GM18907 (cell line): ENCODE measurements at regions not wholly inside any gene's neighbourhood (a gene's known extent, or its start where the extent isn't known, plus 50 kb on each side); places are given as distances from the start of the nearest gene placed in this dataset.

Source experiments
- ATAC-seq: cut with Tn5 transposase; IDR thresholded peaks from one replicate; pipeline ENCODE4 v1.9.1; 2021; ENCODE audit warnings: mild to moderate bottlenecking, moderate library complexity; ENCODE audit not compliant: unreplicated experiment

DNA sequence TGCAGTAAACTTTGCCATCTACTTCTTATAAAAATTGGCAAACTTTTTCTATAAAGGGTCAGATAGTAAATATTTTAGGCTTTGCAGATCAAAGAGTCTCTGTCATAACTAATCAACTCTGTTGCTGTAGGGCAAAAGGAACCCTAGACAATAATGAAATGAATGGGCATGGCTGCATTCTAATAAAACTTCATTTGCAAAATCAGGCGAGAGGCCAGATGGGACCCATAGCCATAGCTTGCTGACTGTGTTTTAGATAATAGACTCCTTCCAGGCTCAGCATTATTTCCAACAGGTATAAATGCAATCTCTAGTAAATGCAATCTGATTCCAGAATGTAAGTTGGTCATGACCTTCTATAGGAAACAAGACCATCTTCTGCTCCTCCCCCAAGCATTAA, 490.7 kb downstream of the TOX3 start:
- no peak for ATAC-seq

GRCh38 chr16:52055381-52055780, 491.6 kb downstream of the TOX3 start:
- ATAC-seq: no peak

GRCh38 chr16:52054326-52054725, 492.6 kb downstream of the TOX3 start:
- no peak for ATAC-seq

GRCh38 chr16:52052818-52053217, 494.1 kb downstream of the TOX3 start:
- no peak for ATAC-seq

DNA sequence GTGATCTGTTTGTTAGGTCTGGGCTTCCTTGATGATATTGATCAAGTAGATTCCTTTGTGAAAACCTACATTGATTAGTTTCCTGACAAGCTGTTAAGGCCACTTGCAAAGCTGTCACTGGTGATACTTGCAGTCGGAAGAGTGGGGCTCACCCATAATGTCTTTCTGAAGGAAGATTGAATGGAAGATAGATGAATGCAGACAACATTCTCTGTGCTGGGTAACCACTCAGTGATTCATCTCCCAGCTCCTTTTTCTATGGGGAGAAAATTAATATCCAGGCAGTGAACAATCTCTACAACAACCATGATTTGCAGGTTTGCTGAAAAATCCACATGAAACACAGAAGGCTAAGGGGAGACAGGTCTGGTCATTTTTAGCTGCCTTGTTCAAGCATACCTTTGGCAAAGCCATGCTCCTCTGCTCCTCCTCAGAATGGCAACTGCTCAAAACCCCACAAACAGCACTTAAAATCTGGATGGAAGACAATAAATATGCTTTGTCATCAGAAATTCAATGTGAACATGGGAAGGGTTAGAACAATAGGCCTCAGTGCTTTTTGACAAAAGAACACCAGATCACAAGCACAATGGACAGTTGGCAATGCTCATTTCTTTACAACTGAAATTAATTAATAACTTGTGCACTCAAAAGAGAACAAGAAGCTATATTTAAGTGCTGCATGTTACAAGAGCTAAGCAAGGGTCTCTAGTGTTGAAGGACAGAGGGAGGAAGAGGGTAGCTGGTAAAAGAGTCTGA, 495.4 kb downstream of the TOX3 start:
- no peak for ATAC-seq

- ATAC-seq: no peak
Measured at GRCh38 chr16:52050418-52050817, 496.5 kb downstream of the TOX3 start.

DNA sequence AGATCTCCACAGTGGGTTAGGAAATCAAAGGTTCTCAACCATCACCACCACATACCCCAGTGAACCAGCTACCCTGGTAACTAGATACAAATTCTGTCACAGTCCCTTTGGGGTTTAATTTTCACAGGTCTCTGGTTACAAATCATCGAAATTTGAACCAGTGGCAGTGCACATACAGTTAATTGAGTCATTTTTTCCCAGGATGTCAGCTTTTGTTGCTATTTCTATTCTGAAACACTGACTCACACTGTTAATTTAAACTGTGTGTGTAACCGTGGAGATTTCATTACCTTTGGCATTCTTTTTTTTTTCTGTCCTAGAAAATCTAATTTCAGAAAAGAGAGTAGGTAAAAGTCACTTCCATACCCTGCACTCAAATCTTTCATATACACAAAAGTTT, 511.5 kb downstream of the TOX3 start:
- ATAC-seq: no peak

GRCh38 chr16:52034830-52035229, 512.1 kb downstream of the TOX3 start:
- no peak for ATAC-seq

- ATAC-seq: no peak
Measured at GRCh38 chr16:52033992-52034391, 513.0 kb downstream of the TOX3 start.

GRCh38 chr16:52022980-52023379, 524.0 kb downstream of the TOX3 start:
- no peak for ATAC-seq

DNA sequence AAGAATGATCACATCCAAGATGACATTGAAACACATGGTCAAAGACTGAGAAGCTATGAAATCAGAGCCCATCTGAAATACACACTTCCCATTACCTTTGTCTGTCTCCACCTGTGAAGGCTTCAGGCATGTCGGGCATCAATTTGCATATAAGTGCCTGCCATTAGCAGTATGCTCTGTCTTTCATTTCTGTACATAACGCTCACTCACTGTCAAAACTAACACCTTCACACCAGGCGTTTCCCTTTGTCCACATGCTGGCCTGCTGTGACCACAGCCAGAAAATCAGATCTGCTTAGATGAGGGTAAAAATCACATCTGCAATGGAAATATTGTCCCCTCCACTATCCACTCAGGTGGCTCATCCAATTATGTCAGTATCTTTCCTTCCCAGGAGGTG, 524.8 kb downstream of the TOX3 start:
- ATAC-seq: no peak

DNA sequence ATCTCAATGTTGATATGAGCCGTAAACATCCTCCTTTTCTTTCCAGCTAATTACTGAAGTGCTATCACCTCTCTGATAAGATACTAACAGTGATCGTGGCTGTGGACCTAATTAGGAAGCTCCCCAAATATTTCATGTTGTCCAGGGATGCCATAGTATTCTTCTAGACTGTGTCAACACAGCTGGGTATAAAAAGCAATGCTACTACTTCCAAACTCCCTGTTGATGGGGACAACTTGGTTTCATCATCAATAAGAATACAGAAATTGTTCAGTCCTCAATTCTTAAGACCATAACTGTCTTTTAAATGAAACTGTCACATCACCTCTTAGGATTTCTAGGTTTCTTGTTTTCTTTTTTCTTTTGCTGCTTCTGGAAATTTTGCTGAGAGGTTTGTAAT, 530.6 kb downstream of the TOX3 start:
- no peak for ATAC-seq

GRCh38 chr16:52005551-52005950, 541.4 kb downstream of the TOX3 start:
- ATAC-seq: no peak

GRCh38 chr16:52004343-52004742, 542.6 kb downstream of the TOX3 start:
- no peak for ATAC-seq

DNA sequence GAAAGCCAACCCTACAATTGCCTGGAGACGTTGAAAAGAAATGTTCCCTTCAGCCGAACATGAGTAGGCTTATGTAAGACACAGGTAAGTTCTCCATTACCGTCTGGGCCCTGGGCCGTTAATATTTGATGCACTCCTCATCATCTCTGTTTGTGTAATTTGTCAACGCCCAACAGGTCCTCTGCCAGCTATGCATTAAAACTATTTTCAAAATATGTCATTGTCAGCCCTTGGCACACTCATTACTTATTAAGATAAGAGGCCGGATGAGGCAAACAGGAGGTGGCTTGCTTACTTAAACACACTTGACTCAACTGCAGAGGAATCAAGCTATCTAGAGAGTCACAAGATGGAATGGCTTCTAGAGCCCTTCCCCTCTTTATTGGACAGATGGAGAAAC, 544.9 kb downstream of the TOX3 start:
- no peak for ATAC-seq

- no peak for ATAC-seq
Measured at GRCh38 chr16:51996516-51996915, 550.4 kb downstream of the TOX3 start.

- ATAC-seq: no peak
Measured at GRCh38 chr16:51994597-51994996, 552.3 kb downstream of the TOX3 start.

GRCh38 chr16:51989637-51990230, 557.2 kb downstream of the TOX3 start:
- ATAC-seq: no peak

DNA sequence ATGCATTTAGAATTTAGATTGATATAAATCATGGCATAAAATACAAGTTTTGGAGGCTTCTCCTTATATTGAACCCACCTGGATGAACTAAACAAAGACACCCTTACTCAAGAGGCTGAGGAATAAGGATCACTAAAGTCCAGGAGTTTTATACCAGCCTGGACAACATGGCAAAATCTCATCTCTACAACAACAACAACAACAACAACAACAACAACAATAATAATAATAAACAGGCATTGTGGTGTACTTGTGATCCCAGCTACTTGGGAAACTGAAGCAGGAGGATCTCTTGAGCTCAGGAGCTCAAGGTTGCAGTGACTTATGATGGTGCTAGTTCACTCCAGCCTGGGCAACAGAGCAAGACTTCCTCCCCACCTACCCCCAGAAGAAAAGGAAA, 558.0 kb downstream of the TOX3 start:
- no peak for ATAC-seq

DNA sequence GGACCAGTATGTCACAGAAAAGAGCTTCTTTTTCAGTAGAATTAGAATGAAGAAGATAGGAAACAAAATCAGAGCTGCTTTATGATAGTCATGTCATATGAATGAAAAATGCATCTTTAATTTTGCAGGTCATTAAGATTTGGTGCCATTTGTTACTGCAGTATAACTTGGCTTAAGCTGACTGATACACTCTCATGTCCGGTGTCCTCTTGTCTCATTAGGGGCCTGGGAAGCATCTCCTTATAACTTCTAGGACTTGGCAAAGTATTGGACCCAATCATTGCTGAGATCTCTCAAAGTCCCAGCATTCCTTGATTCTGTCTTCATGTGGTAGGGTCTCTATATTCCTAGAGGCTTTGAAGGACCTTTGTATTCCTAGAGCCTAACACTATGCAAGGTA, 559.4 kb downstream of the TOX3 start:
- no peak for ATAC-seq

- no peak for ATAC-seq
Measured at GRCh38 chr16:51986717-51987116, 560.2 kb downstream of the TOX3 start.

- ATAC-seq: no peak
Measured at GRCh38 chr16:51986301-51986700, 560.6 kb downstream of the TOX3 start.

DNA sequence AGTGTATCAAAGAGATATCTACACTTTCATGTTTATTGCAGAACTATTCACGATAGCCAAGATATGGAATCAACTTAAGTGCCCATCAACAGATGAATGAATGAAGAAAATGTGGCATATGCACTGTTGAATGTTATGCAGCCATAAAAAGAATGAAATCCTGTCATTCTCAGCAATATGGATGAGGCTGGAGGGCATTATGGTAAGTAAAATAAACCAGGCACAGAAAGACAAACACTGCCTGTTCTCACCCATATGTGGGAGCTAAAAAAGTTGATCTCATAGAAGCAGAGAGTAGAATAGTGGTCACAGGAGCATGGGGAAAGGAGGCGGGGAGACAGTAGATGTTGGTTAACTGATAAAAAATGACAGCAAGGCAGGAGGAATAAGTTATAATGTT, 561.8 kb downstream of the TOX3 start:
- ATAC-seq: no peak
